SK-N-SH treated with all-trans-retinoic acid at 6 μM for 48 hours (cell line): ENCODE measurements at regions not wholly inside any gene's neighbourhood (a gene's known extent, or its start where the extent isn't known, plus 50 kb on each side); places are given as distances from the start of the nearest gene placed in this dataset.

Source experiments
- ARNTL ChIP-seq: fragments of 450-650 bp; formaldehyde crosslinking; IDR thresholded peaks from 2 replicates; pipeline ENCODE4 v1.5.0; 2020; ENCODE audit warnings: low read depth, mild to moderate bottlenecking, moderate library complexity, borderline replicate concordance
- CREB5 ChIP-seq: fragments of 250-450 bp; sonication (Bioruptor Pico); IDR thresholded peaks from 2 replicates; pipeline ENCODE4 v1.5.1; 2020; ENCODE audit warnings: low read depth, mild to moderate bottlenecking, moderate library complexity
- ESRRG ChIP-seq: fragments of 250-450 bp; sonication (Bioruptor Pico); IDR thresholded peaks from 2 replicates; pipeline ENCODE4 v1.6.1; 2021; ENCODE audit warnings: mild to moderate bottlenecking
- GLIS3 ChIP-seq: fragments of 250-450 bp; sonication (Bioruptor Pico); IDR thresholded peaks from 2 replicates; pipeline ENCODE4 v1.5.0; 2020; ENCODE audit warnings: mild to moderate bottlenecking, moderate library complexity
- ISL1 ChIP-seq: fragments of 250-450 bp; sonication (Bioruptor Pico); IDR thresholded peaks from 2 replicates; pipeline ENCODE4 v2.1.2; 2022; ENCODE audit warnings: mild to moderate bottlenecking, moderate library complexity
- OSR1 ChIP-seq: fragments of 250-450 bp; sonication (Bioruptor Pico); IDR thresholded peaks from 2 replicates; pipeline ENCODE4 v1.8.0; 2022; ENCODE audit warnings: moderate library complexity, mild to moderate bottlenecking, inconsistent platforms
- PATZ1 ChIP-seq: fragments of 250-450 bp; sonication (Bioruptor Pico); IDR thresholded peaks from 2 replicates; pipeline ENCODE4 v1.8.0; 2020; ENCODE audit warnings: mild to moderate bottlenecking, moderate library complexity, borderline replicate concordance
- POU6F1 ChIP-seq: fragments of 250-450 bp; sonication (Bioruptor Pico); IDR thresholded peaks from 2 replicates; pipeline ENCODE4 v1.8.0; 2021; ENCODE audit warnings: low read depth, mild to moderate bottlenecking, moderate library complexity, borderline replicate concordance
- TSHZ2 ChIP-seq: fragments of 250-450 bp; sonication (Bioruptor Pico); IDR thresholded peaks from 2 replicates; pipeline ENCODE4 v1.5.0; 2020; ENCODE audit warnings: mild to moderate bottlenecking, moderate library complexity
- ZFP30 ChIP-seq: fragments of 450-650 bp; formaldehyde crosslinking; IDR thresholded peaks from 2 replicates; pipeline ENCODE4 v1.5.0; 2022; ENCODE audit warnings: mild to moderate bottlenecking, moderate library complexity
- ZNF8 ChIP-seq: fragments of 450-650 bp; formaldehyde crosslinking; IDR thresholded peaks from 2 replicates; pipeline ENCODE4 v1.5.0; 2020; ENCODE audit warnings: mild to moderate bottlenecking, moderate library complexity

- no peak for TF ChIP-seq CREB5 (CRISPR knock-in tag)
- TF ChIP-seq ISL1 (CRISPR knock-in tag): no peak
- no peak for TF ChIP-seq ARNTL (CRISPR knock-in tag)
- no peak for TF ChIP-seq TSHZ2 (CRISPR knock-in tag)
- no peak for TF ChIP-seq ESRRG (CRISPR knock-in tag)
- TF ChIP-seq ZNF8 (CRISPR knock-in tag): no peak
- no peak for TF ChIP-seq GLIS3 (CRISPR knock-in tag)
- no peak for TF ChIP-seq PATZ1 (CRISPR knock-in tag)
- TF ChIP-seq POU6F1: no peak
- no peak for TF ChIP-seq OSR1 (CRISPR knock-in tag)
- no peak for TF ChIP-seq ZFP30
Observed at GRCh38 chr2:9755638-9756037, 87.6 kb upstream of the TAF1B start.
